GM23338 (cell line): ENCODE measurements at regions not wholly inside any gene's neighbourhood (a gene's known extent, or its start where the extent isn't known, plus 50 kb on each side); places are given as distances from the start of the nearest gene placed in this dataset.

Source experiments
- ATAC-seq: fragments of 200-7000 bp; cut with Tn5 transposase; 3 replicates; pipeline ENCODE4 v1.9.1; 2020
- DNase-seq: peaks from one replicate; pipeline ENCODE4 v3.0.0-alpha.2; 2015; ENCODE audit warnings: low spot score
- H2AFZ ChIP-seq: fragments of 200-600 bp; sonication (generic); 2 replicates; pipeline ENCODE4 v1.8.0; 2016; ENCODE audit warnings: antibody characterized with exemption, mild to moderate bottlenecking, moderate library complexity
- H3F3A ChIP-seq: fragments of 200-600 bp; sonication (generic); replicated peaks from 2 replicates; pipeline ENCODE4 v1.8.0; 2017; ENCODE audit warnings: antibody characterized with exemption, mixed run types, low read depth
- H3K27ac ChIP-seq: fragments of 200-600 bp; sonication (generic); 2 replicates; pipeline ENCODE4 v1.6.1; 2016; ENCODE audit warnings: low read depth
- H3K27me3 ChIP-seq: fragments of 200-600 bp; sonication (generic); 2 replicates; pipeline ENCODE4 v1.8.0; 2016; ENCODE audit warnings: mild to moderate bottlenecking, mixed run types, moderate library complexity; ENCODE audit not compliant: insufficient read depth
- H3K36me3 ChIP-seq: fragments of 200-600 bp; sonication (generic); 2 replicates; pipeline ENCODE4 v1.8.0; 2016; ENCODE audit warnings: mild to moderate bottlenecking; ENCODE audit not compliant: insufficient read depth
- H3K4me1 ChIP-seq: fragments of 200-600 bp; sonication (generic); 2 replicates; pipeline ENCODE4 v1.8.0; 2016; ENCODE audit warnings: mild to moderate bottlenecking, moderate library complexity; ENCODE audit not compliant: insufficient read depth
- H3K4me2 ChIP-seq: fragments of 200-600 bp; sonication (generic); 2 replicates; pipeline ENCODE4 v1.7.1; 2017; ENCODE audit warnings: mixed run types
- H3K4me3 ChIP-seq: fragments of 200-600 bp; sonication (generic); 2 replicates; pipeline ENCODE4 v1.6.1; 2016; ENCODE audit warnings: mixed run types
- H3K79me2 ChIP-seq: fragments of 200-600 bp; sonication (generic); replicated peaks from 2 replicates; pipeline ENCODE4 v1.8.0; 2017; ENCODE audit warnings: mild to moderate bottlenecking; ENCODE audit not compliant: insufficient read depth
- H3K9me2 ChIP-seq: fragments of 200-600 bp; sonication (generic); 2 replicates; pipeline ENCODE4 v1.8.0; 2017; ENCODE audit not compliant: insufficient read depth
- H4K20me1 ChIP-seq: fragments of 200-600 bp; sonication (generic); replicated peaks from 2 replicates; pipeline ENCODE4 v1.8.0; 2017; ENCODE audit warnings: mild to moderate bottlenecking; ENCODE audit not compliant: insufficient read depth
- H3K27ac Mint-ChIP-seq: 2 replicates; pipeline ENCODE4 v1.8.0; 2020; ENCODE audit warnings: inconsistent platforms, mild to moderate bottlenecking, moderate library complexity, mixed read lengths
- H3K27me3 Mint-ChIP-seq: 3 replicates; pipeline ENCODE4 v1.8.0; 2022; ENCODE audit warnings: low read depth, mild to moderate bottlenecking, moderate library complexity, mixed read lengths, inconsistent platforms; ENCODE audit not compliant: insufficient read depth, poor library complexity
- H3K36me3 Mint-ChIP-seq: 3 replicates; pipeline ENCODE4 v1.8.0; 2021; ENCODE audit warnings: low read depth, mild to moderate bottlenecking, inconsistent platforms, moderate library complexity, mixed read lengths
- H3K4me1 Mint-ChIP-seq: 3 replicates; pipeline ENCODE4 v1.8.0; 2020; ENCODE audit warnings: mild to moderate bottlenecking, inconsistent platforms, mixed read lengths
- H3K4me3 Mint-ChIP-seq: 3 replicates; pipeline ENCODE4 v1.8.0; 2021; ENCODE audit warnings: moderate library complexity, mild to moderate bottlenecking, inconsistent platforms, mixed read lengths
- H3K9me3 Mint-ChIP-seq: 3 replicates; pipeline ENCODE4 v1.8.0; 2020; ENCODE audit warnings: moderate library complexity, mild to moderate bottlenecking, inconsistent platforms, mixed read lengths
- NANOG ChIP-seq: IDR thresholded peaks from 2 replicates; pipeline ENCODE4 v1.6.1; 2016; ENCODE audit warnings: antibody characterized with exemption, borderline replicate concordance
- STAT1 ChIP-seq: IDR thresholded peaks from one replicate; pipeline ENCODE4 v1.6.1; 2016; ENCODE audit warnings: antibody characterized with exemption; ENCODE audit not compliant: unreplicated experiment
- TF ChIP-seq, protein P1 (sequence below): fragments of 250-450 bp; sonication (Bioruptor Pico); IDR thresholded peaks from 2 replicates; pipeline ENCODE4 v1.5.0; 2020; ENCODE audit warnings: mild to moderate bottlenecking, moderate library complexity
- TF ChIP-seq, protein P2 (sequence below), 2 experiments: fragments of 200-600 bp in 1 of 2; sonication (generic) in 1 of 2; conservative IDR thresholded peaks; 2 replicates each; pipeline versions ENCODE4 v1.5.1 to v1.6.1; 2016 to 2017; ENCODE audit warnings: antibody characterized with exemption in 2 of 2, low read depth in 2 of 2, mild to moderate bottlenecking in 2 of 2, moderate library complexity in 1 of 2

DNA sequence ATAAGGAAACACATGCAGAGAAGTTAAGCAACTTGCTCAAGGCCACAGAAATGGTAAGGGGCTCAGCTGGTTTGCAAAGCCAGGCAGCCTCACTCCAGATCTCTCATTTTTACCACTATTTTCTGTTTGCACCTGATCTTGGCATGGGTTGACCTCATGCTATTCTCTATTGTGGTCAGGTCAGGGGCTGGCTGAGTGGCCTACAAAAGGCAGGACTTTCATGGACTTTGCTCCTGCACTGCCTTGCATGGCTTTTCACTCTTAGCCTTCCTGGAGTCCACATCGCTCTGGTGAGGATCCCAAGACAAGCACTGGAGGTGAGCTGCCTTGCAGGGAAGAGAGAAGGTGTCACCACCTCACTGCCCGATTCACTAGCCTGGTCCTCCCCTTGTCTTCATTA lies 56.8 kb upstream of the CSF3R start (continued):
- TF ChIP-seq, protein P1, sequence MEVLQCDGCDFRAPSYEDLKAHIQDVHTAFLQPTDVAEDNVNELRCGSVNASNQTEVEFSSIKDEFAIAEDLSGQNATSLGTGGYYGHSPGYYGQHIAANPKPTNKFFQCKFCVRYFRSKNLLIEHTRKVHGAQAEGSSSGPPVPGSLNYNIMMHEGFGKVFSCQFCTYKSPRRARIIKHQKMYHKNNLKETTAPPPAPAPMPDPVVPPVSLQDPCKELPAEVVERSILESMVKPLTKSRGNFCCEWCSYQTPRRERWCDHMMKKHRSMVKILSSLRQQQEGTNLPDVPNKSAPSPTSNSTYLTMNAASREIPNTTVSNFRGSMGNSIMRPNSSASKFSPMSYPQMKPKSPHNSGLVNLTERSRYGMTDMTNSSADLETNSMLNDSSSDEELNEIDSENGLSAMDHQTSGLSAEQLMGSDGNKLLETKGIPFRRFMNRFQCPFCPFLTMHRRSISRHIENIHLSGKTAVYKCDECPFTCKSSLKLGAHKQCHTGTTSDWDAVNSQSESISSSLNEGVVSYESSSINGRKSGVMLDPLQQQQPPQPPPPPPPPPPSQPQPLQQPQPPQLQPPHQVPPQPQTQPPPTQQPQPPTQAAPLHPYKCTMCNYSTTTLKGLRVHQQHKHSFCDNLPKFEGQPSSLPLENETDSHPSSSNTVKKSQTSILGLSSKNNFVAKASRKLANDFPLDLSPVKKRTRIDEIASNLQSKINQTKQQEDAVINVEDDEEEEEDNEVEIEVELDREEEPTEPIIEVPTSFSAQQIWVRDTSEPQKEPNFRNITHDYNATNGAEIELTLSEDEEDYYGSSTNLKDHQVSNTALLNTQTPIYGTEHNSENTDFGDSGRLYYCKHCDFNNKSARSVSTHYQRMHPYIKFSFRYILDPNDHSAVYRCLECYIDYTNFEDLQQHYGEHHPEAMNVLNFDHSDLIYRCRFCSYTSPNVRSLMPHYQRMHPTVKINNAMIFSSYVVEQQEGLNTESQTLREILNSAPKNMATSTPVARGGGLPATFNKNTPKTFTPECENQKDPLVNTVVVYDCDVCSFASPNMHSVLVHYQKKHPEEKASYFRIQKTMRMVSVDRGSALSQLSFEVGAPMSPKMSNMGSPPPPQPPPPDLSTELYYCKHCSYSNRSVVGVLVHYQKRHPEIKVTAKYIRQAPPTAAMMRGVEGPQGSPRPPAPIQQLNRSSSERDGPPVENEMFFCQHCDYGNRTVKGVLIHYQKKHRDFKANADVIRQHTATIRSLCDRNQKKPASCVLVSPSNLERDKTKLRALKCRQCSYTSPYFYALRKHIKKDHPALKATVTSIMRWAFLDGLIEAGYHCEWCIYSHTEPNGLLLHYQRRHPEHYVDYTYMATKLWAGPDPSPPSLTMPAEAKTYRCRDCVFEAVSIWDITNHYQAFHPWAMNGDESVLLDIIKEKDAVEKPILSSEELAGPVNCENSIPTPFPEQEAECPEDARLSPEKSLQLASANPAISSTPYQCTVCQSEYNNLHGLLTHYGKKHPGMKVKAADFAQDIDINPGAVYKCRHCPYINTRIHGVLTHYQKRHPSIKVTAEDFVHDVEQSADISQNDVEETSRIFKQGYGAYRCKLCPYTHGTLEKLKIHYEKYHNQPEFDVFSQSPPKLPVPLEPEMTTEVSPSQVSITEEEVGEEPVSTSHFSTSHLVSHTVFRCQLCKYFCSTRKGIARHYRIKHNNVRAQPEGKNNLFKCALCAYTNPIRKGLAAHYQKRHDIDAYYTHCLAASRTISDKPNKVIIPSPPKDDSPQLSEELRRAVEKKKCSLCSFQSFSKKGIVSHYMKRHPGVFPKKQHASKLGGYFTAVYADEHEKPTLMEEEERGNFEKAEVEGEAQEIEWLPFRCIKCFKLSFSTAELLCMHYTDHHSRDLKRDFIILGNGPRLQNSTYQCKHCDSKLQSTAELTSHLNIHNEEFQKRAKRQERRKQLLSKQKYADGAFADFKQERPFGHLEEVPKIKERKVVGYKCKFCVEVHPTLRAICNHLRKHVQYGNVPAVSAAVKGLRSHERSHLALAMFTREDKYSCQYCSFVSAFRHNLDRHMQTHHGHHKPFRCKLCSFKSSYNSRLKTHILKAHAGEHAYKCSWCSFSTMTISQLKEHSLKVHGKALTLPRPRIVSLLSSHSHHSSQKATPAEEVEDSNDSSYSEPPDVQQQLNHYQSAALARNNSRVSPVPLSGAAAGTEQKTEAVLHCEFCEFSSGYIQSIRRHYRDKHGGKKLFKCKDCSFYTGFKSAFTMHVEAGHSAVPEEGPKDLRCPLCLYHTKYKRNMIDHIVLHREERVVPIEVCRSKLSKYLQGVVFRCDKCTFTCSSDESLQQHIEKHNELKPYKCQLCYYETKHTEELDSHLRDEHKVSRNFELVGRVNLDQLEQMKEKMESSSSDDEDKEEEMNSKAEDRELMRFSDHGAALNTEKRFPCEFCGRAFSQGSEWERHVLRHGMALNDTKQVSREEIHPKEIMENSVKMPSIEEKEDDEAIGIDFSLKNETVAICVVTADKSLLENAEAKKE (CRISPR knock-in tag): no peak
- no peak for TF ChIP-seq STAT1
- TF ChIP-seq, protein P2, sequence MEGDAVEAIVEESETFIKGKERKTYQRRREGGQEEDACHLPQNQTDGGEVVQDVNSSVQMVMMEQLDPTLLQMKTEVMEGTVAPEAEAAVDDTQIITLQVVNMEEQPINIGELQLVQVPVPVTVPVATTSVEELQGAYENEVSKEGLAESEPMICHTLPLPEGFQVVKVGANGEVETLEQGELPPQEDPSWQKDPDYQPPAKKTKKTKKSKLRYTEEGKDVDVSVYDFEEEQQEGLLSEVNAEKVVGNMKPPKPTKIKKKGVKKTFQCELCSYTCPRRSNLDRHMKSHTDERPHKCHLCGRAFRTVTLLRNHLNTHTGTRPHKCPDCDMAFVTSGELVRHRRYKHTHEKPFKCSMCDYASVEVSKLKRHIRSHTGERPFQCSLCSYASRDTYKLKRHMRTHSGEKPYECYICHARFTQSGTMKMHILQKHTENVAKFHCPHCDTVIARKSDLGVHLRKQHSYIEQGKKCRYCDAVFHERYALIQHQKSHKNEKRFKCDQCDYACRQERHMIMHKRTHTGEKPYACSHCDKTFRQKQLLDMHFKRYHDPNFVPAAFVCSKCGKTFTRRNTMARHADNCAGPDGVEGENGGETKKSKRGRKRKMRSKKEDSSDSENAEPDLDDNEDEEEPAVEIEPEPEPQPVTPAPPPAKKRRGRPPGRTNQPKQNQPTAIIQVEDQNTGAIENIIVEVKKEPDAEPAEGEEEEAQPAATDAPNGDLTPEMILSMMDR (conservative IDR thresholded peaks at IDR 0.05; ENCODE audit: low read depth in 2 of 2): no peak

DNA sequence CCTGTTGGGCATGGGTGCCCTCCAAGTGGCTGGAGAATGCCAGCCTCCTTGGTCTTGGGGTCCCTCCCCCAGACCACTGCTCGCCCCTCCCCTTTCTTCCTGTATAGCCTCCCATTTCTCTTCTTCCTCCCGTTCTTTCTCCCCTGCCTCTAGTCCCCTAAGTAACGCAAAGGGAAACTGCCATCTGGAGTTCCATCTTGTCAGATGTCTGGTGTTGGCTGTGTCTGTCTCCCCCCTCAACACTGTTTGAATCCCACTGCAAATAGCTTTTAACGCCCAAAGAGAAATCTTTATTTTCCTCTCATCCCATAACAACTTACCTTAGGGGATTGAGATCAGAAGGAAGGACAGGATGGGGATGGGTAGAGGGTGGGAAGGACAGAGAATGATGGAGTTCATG lies 55.3 kb upstream of the CSF3R start:
- Histone ChIP-seq H3K36me3 (no peaks in the 10 kb centered on the region), H2AFZ (no peak overlapping the region), H3K4me1 (no peaks in the 10 kb centered on the region), H3F3A (no peaks in the 10 kb centered on the region), H3K4me3 (no peak overlapping the region), H3K79me2 (no peaks in the 10 kb centered on the region), H3K27me3 (no peaks in the 10 kb centered on the region), H4K20me1 (no peaks in the 10 kb centered on the region), H3K4me2 (no peak overlapping the region), H3K27ac (no peak overlapping the region), H3K9me2 (no peaks in the 10 kb centered on the region)
- no peak overlapping the region for H3K27ac Mint-ChIP-seq
- no peaks in the 10 kb centered on the region; the same call in 2 of the 3 replicates for H3K9me3 Mint-ChIP-seq
- H3K4me3 Mint-ChIP-seq: no peak overlapping the region
- H3K4me1 Mint-ChIP-seq: no peaks in the 10 kb centered on the region; the same call in 2 of the 3 replicates
- ATAC-seq: no peak
- TF ChIP-seq NANOG: no peak
- TF ChIP-seq, protein P2 (conservative IDR thresholded peaks at IDR 0.05; ENCODE audit: low read depth in 2 of 2): no peak
- TF ChIP-seq STAT1: no peak
- no peak for DNase-seq
- peaks cover 4% of the 10 kb centered on the region for H3K27me3 Mint-ChIP-seq
- H3K36me3 Mint-ChIP-seq: no peaks in the 10 kb centered on the region
